Nephron progenitor cell (in vitro differentiated cells): ENCODE measurements at regions not wholly inside any gene's neighbourhood (a gene's known extent, or its start where the extent isn't known, plus 50 kb on each side); places are given as distances from the start of the nearest gene placed in this dataset.
A peak's percentile ranks its signal among the peaks of the same experiment; 100 is the strongest.

Experiments
- DNase-seq: peaks from one replicate; pipeline ENCODE4 v3.0.0; 2021
- H3K27ac Mint-ChIP-seq: 2 replicates; pipeline ENCODE4 v1.8.0; 2021; ENCODE audit warnings: mild to moderate bottlenecking, moderate library complexity, mixed read lengths
- H3K27me3 Mint-ChIP-seq: 2 replicates; pipeline ENCODE4 v1.8.0; 2021; ENCODE audit warnings: mild to moderate bottlenecking, low read depth, mixed read lengths; ENCODE audit not compliant: poor library complexity
- H3K36me3 Mint-ChIP-seq: 2 replicates; pipeline ENCODE4 v1.8.0; 2021; ENCODE audit warnings: low read depth, mixed read lengths
- H3K4me1 Mint-ChIP-seq: 2 replicates; pipeline ENCODE4 v1.8.0; 2021; ENCODE audit warnings: mixed read lengths
- H3K4me3 Mint-ChIP-seq: 2 replicates; pipeline ENCODE4 v1.8.0; 2021; ENCODE audit warnings: mild to moderate bottlenecking, moderate library complexity, mixed read lengths
- H3K9me3 Mint-ChIP-seq: 2 replicates; pipeline ENCODE4 v1.8.0; 2021; ENCODE audit warnings: mild to moderate bottlenecking, moderate library complexity, mixed read lengths
- CTCF ChIP-seq: fragments of 200-600 bp; sonication (generic); IDR thresholded peaks from 2 replicates; pipeline ENCODE4 v1.5.0; 2021; ENCODE audit warnings: antibody characterized with exemption

GRCh38 chr1:59071876-59072582 is 224.9 kb upstream of the FGGY start:
- Mint-ChIP-seq H3K9me3 (no peaks in the 10 kb centered on the region), H3K4me1 (peaks cover 17% of the 10 kb centered on the region), H3K27ac (no peak overlapping the region), H3K36me3 (no peaks in the 10 kb centered on the region), H3K4me3 (no peak overlapping the region), H3K27me3 (peaks cover 5% of the 10 kb centered on the region)
- DNase-seq = no peak
- TF ChIP-seq CTCF = no peak

- H3K27me3 Mint-ChIP-seq = peaks cover 5% of the 10 kb centered on the region
- no peak overlapping the region for H3K4me3 Mint-ChIP-seq
- DNase-seq = no peak
- H3K9me3 Mint-ChIP-seq = no peaks in the 10 kb centered on the region
- H3K36me3 Mint-ChIP-seq = no peaks in the 10 kb centered on the region
- H3K27ac Mint-ChIP-seq = no peak overlapping the region
- H3K4me1 Mint-ChIP-seq = peaks cover 17% of the 10 kb centered on the region
- TF ChIP-seq CTCF = no peak
Measured at GRCh38 chr1:59072583-59072947, 224.3 kb upstream of the FGGY start.

DNA sequence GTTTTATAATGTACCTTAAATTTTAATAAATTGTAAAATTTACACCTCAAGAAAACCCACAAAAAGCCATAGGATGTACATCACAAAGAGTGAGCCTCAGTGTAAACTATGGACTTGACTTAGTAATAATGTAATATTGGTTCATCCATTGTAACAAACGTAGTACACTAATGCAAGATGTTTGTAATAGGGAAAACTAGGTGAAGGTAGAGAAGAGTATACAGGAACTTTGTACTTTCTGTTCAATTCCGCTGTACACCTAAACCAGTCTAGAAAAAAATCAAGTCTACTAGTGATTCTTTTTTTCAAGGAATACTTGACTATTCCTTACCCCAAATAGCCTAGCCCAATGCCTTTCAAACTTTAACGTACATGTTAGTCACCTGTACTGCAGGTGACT is 222.3 kb upstream of the FGGY start:
- H3K36me3 Mint-ChIP-seq = no peaks in the 10 kb centered on the region
- H3K27me3 Mint-ChIP-seq = peaks cover 9% of the 10 kb centered on the region
- no peak for DNase-seq
- no peak for TF ChIP-seq CTCF
- peaks cover 33% of the 10 kb centered on the region for H3K4me1 Mint-ChIP-seq
- no peak overlapping the region for H3K4me3 Mint-ChIP-seq
- H3K9me3 Mint-ChIP-seq = no peaks in the 10 kb centered on the region
- H3K27ac Mint-ChIP-seq = no peak overlapping the region

DNA sequence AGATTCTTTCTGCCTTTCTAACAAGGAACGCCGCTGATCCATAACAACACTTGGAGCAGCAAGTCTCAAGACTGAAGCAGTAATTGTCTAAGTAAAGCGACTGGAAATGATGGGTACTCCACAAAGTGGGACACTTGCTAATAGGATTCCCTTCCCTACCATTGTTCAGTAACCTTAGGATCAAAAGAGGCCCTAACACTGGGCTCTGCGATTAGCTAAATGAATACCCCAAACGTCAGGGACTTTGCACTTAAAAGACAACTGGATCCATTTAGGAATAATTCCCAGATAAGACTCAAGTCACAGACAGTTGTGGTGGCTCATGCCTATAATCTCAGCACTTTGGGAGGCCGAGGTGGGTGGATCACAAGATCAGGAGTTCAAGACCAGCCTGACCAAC is 221.9 kb upstream of the FGGY start:
- H3K4me1 Mint-ChIP-seq = peaks cover 37% of the 10 kb centered on the region
- no peaks in the 10 kb centered on the region for H3K36me3 Mint-ChIP-seq
- H3K27ac Mint-ChIP-seq = no peak overlapping the region
- H3K4me3 Mint-ChIP-seq = no peak overlapping the region
- H3K9me3 Mint-ChIP-seq = no peaks in the 10 kb centered on the region
- H3K27me3 Mint-ChIP-seq = peaks cover 13% of the 10 kb centered on the region
- DNase-seq = no peak
- no peak for TF ChIP-seq CTCF

GRCh38 chr1:59076612-59077011 is 220.3 kb upstream of the FGGY start:
- peak overlapping the region; percentile 43 for H3K27ac Mint-ChIP-seq
- TF ChIP-seq CTCF = no peak
- no peak for DNase-seq
- no peaks in the 10 kb centered on the region for H3K9me3 Mint-ChIP-seq
- no peaks in the 10 kb centered on the region for H3K36me3 Mint-ChIP-seq
- peaks cover 28% of the 10 kb centered on the region for H3K4me1 Mint-ChIP-seq
- H3K4me3 Mint-ChIP-seq = no peak overlapping the region
- H3K27me3 Mint-ChIP-seq = peaks cover 15% of the 10 kb centered on the region

GRCh38 chr1:59077466-59078069 is 219.3 kb upstream of the FGGY start:
- Mint-ChIP-seq H3K4me1 (peaks cover 23% of the 10 kb centered on the region), H3K4me3 (no peak overlapping the region), H3K27ac (no peak overlapping the region), H3K27me3 (peaks cover 22% of the 10 kb centered on the region), H3K36me3 (no peaks in the 10 kb centered on the region), H3K9me3 (no peaks in the 10 kb centered on the region)
- no peak for DNase-seq
- no peak for TF ChIP-seq CTCF
